HG03442 (cell line): ENCODE measurements at regions not wholly inside any gene's neighbourhood (a gene's known extent, or its start where the extent isn't known, plus 50 kb on each side); places are given as distances from the start of the nearest gene placed in this dataset.

Experiments
- ATAC-seq: cut with Tn5 transposase; IDR thresholded peaks from one replicate; pipeline ENCODE4 v1.9.1; 2021; ENCODE audit warnings: mild to moderate bottlenecking, moderate library complexity; ENCODE audit not compliant: unreplicated experiment

DNA sequence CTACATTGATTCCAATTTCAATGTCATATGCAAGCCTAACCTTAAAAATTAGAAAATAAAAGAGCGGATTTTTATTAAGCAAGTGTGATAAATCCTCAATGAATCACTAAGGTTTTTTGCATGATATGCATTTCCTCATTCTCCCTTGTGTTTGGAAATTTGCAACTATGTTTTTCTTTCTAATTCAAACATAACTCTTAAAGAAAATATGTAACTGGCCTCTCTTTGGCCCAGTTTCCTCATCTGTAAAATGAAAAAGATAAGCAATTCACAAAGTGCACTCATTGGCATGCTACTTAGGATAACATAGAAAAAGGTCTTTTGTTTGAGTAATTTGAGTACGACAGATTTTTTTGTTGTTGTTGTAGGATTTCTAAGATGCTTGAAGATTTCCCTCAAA is 295.5 kb downstream of the CDH11 start:
- no peak for ATAC-seq

GRCh38 chr16:64823481-64824075 is 298.3 kb downstream of the CDH11 start:
- no peak for ATAC-seq

DNA sequence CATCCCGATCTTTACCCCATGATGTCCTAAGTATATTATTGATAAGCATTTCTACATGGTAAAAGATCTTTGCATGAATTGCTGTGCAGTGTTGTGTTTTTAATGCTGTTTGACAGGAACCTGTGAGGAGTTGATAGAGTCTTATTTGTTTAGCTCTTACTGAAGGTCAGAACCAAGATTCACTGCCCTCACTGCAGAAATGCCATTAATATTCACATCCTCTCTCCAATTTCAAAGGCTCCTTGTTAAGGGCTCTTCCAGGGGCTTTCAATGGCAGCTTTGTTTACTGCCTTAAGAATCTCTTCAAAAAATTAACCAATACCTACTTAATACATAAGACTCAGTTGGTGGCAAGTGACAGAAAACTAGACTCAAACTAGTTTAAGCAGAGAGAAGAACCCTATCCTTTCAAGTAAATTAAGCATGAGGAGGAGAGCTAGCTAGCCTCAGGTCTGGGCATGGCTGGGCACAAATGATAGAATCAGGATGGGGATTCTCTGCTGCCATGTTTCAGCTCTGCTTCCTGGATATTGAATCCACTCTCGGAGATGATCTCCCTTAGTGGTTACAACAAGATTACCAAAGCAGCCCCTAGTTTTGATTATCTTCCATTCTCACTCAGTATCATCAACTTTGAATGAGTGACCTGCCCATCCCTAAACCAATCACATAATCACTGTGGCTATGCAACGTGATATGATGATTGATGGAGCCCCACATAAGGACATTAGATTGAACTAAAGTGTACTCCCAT is 311.8 kb downstream of the CDH11 start:
- ATAC-seq, result no peak

- ATAC-seq, result no peak
Measured at GRCh38 chr16:64808474-64808873, 313.4 kb downstream of the CDH11 start.

GRCh38 chr16:64791756-64792155 is 330.1 kb downstream of the CDH11 start:
- ATAC-seq, result no peak

DNA sequence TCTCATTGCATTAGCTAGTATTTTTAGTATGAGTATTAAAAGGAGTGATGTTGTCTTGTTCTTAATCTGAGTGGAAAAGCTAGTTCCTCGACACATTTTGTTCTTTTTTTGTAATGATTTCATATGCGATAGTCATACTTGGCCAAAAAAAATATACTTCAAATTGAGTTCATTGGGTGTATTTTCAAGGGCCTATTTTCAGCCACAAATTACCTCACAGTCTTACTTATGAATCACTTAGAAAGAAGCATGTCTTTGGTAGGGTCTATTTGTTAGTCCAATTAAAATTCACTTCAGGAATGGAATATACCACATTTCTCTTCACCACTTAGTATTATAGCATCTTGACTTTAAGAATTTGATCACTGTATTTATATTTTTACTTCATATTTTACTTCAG is 337.2 kb downstream of the CDH11 start:
- no peak for ATAC-seq

DNA sequence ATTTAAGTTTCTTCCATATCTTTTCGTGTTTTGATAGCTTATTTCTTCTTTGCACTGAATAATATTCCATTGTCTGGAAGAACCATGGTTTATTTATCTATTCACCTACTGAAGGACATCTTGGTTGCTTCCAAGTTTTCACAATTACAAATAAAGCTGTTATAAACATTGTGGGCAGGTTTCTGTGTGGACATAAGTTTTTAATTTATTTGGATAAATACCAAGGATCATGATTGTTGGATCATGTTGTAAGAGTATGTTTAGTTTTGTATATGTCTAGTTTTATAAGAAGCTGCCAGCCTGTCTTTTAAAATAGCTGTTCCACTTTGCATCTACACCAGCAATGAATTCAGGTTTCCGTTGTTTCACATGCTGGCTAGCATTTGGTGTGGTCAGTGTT is 339.4 kb downstream of the CDH11 start:
- no peak for ATAC-seq

GRCh38 chr16:64780445-64780844 is 341.4 kb downstream of the CDH11 start:
- no peak for ATAC-seq

GRCh38 chr16:64778777-64779176 is 343.1 kb downstream of the CDH11 start:
- ATAC-seq, result no peak

GRCh38 chr16:64773638-64774037 is 348.2 kb downstream of the CDH11 start:
- ATAC-seq, result no peak

DNA sequence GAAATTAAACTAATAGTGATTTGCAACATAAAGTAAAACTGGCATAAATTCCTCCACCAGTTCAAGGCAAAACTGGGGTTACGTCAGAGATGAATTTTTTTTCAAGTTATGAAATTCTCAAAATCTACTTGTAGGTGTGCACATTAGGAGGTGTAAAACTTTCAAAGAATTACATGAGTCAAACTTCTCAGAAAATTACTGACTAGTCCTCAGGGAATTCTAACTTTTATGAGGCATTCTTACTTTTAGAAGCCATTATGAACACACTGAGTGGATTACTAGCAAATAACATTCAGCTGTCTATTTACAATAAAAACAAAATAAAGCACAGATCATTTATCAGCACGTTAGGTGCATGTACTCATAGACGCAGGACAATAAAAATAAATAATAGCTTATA is 348.7 kb downstream of the CDH11 start:
- ATAC-seq, result no peak

DNA sequence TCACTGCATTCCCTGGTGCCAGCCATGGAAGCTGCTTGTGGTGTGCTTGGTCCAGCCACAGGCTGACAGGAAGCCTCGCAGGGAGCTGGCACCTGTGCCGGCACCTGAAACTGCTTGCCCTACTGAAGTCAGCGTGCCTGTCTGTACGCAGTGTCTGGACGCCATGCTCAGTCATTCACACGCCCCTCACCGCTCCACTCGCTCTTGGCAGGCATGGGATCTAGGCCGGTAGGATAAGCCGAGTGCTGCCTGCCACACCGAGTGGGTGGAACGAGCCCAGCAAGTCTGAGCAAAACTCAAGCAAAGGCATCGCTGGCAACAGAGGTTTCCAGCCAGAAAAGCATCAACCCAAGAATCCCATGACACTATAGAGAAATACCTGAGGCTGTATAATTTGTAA is 350.6 kb downstream of the CDH11 start:
- ATAC-seq, result no peak

GRCh38 chr16:64762211-64762610 is 359.7 kb downstream of the CDH11 start:
- no peak for ATAC-seq

DNA sequence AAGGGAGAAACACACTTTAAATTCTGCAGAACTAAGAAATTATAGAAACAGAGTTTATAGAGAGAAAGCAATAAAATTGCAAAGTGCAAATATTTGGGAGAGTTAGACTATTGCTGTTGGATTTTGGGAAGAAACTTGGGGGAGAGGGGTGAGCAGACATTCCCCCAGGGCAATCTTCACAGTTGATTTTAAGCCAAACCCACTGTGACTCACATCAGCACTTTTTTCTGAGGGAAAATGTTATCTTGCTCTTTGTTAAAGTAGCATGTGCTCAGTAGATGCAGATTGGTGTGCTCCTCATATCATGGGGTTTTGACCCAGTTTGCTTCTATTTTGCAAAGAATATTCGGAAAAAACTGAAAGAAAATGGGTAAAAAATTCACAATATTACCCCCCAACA is 367.6 kb downstream of the CDH11 start:
- ATAC-seq, result no peak

GRCh38 chr16:64751906-64752305 is 370.0 kb downstream of the CDH11 start:
- ATAC-seq, result no peak

- no peak for ATAC-seq
Measured at GRCh38 chr16:64749346-64749745, 372.5 kb downstream of the CDH11 start.

DNA sequence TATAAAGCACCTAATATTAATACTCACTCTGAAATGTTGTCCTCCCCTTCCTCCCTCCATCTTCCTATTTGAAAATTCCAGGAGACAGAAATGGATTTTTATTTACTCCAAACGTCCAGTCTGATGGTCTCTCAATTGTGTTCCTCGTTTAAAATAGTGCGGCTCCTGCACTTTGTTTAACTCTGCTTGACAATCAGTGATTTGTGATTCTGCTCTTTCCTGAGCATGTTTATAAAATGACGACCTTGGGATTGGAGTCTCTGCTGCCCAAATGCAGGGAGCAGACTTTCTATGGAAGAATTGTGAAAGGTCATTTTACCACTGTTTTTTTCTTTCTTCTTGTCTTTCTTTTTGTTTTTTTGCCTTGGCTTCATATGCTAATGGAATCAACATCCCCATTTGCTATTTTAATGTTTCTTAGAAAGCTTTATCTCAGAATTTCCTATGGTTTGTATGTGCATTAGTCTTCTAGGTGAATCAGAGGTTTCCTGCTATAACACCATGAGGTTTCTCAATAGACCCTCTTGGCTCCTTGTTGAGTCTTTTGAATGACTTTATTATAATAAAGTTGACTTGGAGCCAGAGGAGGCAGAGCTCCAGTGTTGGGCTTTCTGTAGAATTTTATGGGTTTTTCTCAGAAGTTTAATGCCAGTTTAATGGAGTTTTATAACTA is 376.5 kb downstream of the CDH11 start:
- ATAC-seq, result no peak

DNA sequence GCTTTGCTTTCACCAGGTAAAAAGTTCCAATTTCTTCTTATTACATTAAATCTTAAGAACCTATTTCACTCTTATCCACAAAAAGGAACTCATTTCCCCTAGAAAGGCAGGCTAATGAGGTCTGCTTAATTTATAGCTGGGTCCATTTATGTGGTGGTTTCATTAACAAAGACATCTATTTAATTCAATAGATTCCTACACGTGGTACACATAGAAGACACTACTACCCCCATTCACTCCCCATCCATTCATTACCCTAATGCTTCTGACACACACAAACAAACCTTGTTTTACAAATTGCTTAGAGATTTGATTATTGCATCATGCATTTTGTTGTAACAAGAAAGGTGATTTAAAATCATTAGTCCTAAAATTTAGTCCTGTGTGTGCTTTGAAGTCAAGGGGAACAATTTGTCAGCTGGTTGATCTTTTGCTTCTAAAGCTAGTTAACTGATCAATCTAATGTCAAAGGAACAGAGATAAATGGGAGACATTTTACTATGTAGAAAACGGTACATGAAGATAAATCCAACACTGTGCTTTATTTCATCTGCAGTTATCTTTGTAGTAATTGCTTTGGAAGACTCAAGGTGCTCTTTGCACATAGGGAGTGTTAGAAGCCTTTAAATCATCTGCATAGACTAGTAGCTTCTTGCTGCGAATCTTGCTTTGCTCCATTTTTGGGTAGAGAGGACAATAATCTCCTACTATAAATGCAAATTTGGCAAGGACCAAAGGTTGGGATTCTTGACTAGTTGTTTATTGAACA is 379.2 kb downstream of the CDH11 start:
- ATAC-seq, result no peak

GRCh38 chr16:64740261-64740660 is 381.6 kb downstream of the CDH11 start:
- no peak for ATAC-seq

- no peak for ATAC-seq
Measured at GRCh38 chr16:64738321-64738960, 383.4 kb downstream of the CDH11 start.

- ATAC-seq, result no peak
Measured at GRCh38 chr16:64736857-64737256, 385.0 kb downstream of the CDH11 start.
